ENCODE measurements at regions not wholly inside any gene's neighbourhood (a gene's known extent, or its start where the extent isn't known, plus 50 kb on each side); places are given as distances from the start of the nearest gene placed in this dataset.

- no peak for TF ChIP-seq POLR2AphosphoS5 (IDR thresholded peaks at IDR 0.05)
- no peak for TF ChIP-seq POLR2A (IDR thresholded peaks at IDR 0.05)
Measured at GRCh38 chr10:9016930-9017329, 962.4 kb downstream of the GATA3 start.
